Thoracic aorta (tissue), 2 donors: ENCODE measurements at regions not wholly inside any gene's neighbourhood (a gene's known extent, or its start where the extent isn't known, plus 50 kb on each side); places are given as distances from the start of the nearest gene placed in this dataset.

Experiments used
- ATAC-seq: fragments of 150-250 bp; one replicate; pipeline ENCODE4 v1.8.0; 2017; ENCODE audit warnings: low read depth; ENCODE audit not compliant: insufficient number of reproducible peaks, low FRiP score
- DNase-seq: peaks from one replicate; pipeline ENCODE4 v3.0.0-alpha.2; 2020; ENCODE audit warnings: low spot score
- H3K27ac ChIP-seq, 2 donors: fragments of 200-600 bp; sonication (generic); 1 replicate in 1 of 2; 2 replicates in 1 of 2; pipeline ENCODE4 v1.5.1; 2016; ENCODE audit warnings: mild to moderate bottlenecking in 2 of 2, moderate library complexity in 2 of 2
- H3K27me3 ChIP-seq: fragments of 200-600 bp; sonication (generic); replicated peaks from 2 replicates; pipeline ENCODE4 v1.6.0; 2016; ENCODE audit warnings: mild to moderate bottlenecking; ENCODE audit not compliant: insufficient read depth
- H3K36me3 ChIP-seq: fragments of 200-600 bp; sonication (generic); one replicate; pipeline ENCODE4 v1.5.1; 2016
- H3K4me1 ChIP-seq, 2 donors: fragments of 200-600 bp; sonication (generic); 1 replicate in 1 of 2; 2 replicates in 1 of 2; pipeline versions ENCODE4 v1.5.1 to v1.6.0; 2016; ENCODE audit warnings: low read depth in 2 of 2, mild to moderate bottlenecking in 1 of 2; ENCODE audit not compliant: control insufficient read depth in 1 of 2
- H3K4me3 ChIP-seq: fragments of 200-600 bp; sonication (generic); 2 replicates; pipeline ENCODE4 v1.5.1; 2016; ENCODE audit warnings: mild to moderate bottlenecking
- H3K9me3 ChIP-seq: fragments of 200-600 bp; sonication (generic); 2 replicates; pipeline ENCODE4 v1.5.1; 2016
- CTCF ChIP-seq: fragments of 200-600 bp; sonication (generic); IDR thresholded peaks from one replicate; pipeline ENCODE4 v1.5.1; 2019; ENCODE audit warnings: antibody characterized with exemption

- Histone ChIP-seq H3K4me1 (peaks cover 3 to 10% of the 10 kb centered on the region in 2 donors), H3K27me3 (no peaks in the 10 kb centered on the region), H3K4me3 (no peak overlapping the region), H3K27ac (no peak overlapping the region), H3K9me3 (no peaks in the 10 kb centered on the region), H3K36me3 (no peaks in the 10 kb centered on the region)
- DNase-seq (no peak), ATAC-seq (no peak)
- no peak for TF ChIP-seq CTCF
These were observed 371.1 kb upstream of the NFE2L3 start for GRCh38 chr7:25780904-25781303.

GRCh38 chr7:25781704-25782103 is 370.3 kb upstream of the NFE2L3 start:
- Histone ChIP-seq H3K9me3 (no peaks in the 10 kb centered on the region), H3K36me3 (no peaks in the 10 kb centered on the region), H3K4me3 (no peak overlapping the region), H3K27ac (no peak overlapping the region), H3K4me1 (peaks cover 5 to 9% of the 10 kb centered on the region in 2 donors), H3K27me3 (no peaks in the 10 kb centered on the region)
- TF ChIP-seq CTCF, result no peak
- DNase-seq (no peak), ATAC-seq (no peak)

- peak overlapping the region; percentile 59 to 75 for H3K27ac ChIP-seq
- H3K36me3 ChIP-seq, result no peaks in the 10 kb centered on the region
- H3K9me3 ChIP-seq, result no peaks in the 10 kb centered on the region
- H3K27me3 ChIP-seq, result no peaks in the 10 kb centered on the region
- H3K4me1 ChIP-seq, result peaks cover 15 to 34% of the 10 kb centered on the region in 2 donors
- H3K4me3 ChIP-seq, result no peak overlapping the region
- no peak for ATAC-seq
- no peak for DNase-seq
- no peak for TF ChIP-seq CTCF
These were observed 365.1 kb upstream of the NFE2L3 start for GRCh38 chr7:25786936-25787335.

- H3K27ac ChIP-seq, result peak overlapping the region; percentile 59 to 75
- H3K36me3 ChIP-seq, result no peaks in the 10 kb centered on the region
- no peak for DNase-seq
- TF ChIP-seq CTCF, result no peak
- H3K27me3 ChIP-seq, result no peaks in the 10 kb centered on the region
- no peak overlapping the region for H3K4me3 ChIP-seq
- H3K9me3 ChIP-seq, result no peaks in the 10 kb centered on the region
- H3K4me1 ChIP-seq, result peaks cover 15 to 34% of the 10 kb centered on the region in 2 donors
- no peak for ATAC-seq
These were observed 364.7 kb upstream of the NFE2L3 start for GRCh38 chr7:25787336-25787735.

GRCh38 chr7:25788371-25788770 is 363.6 kb upstream of the NFE2L3 start:
- no peak overlapping the region for H3K4me3 ChIP-seq
- H3K9me3 ChIP-seq, result no peaks in the 10 kb centered on the region
- no peaks in the 10 kb centered on the region for H3K36me3 ChIP-seq
- peaks cover 15 to 34% of the 10 kb centered on the region in 2 donors for H3K4me1 ChIP-seq
- H3K27me3 ChIP-seq, result no peaks in the 10 kb centered on the region
- no peak for ATAC-seq
- peak overlapping the region; percentile 59 to 75 for H3K27ac ChIP-seq
- no peak for TF ChIP-seq CTCF
- no peak for DNase-seq
